Progenitor cell of endocrine pancreas (in vitro differentiated cells): ENCODE measurements at regions not wholly inside any gene's neighbourhood (a gene's known extent, or its start where the extent isn't known, plus 50 kb on each side); places are given as distances from the start of the nearest gene placed in this dataset.

Source experiments
- DNase-seq: peaks from one replicate; pipeline ENCODE4 v3.0.0; 2021; ENCODE audit warnings: low spot score; ENCODE audit not compliant: unreplicated experiment
- H3K27ac Mint-ChIP-seq: 2 replicates; pipeline ENCODE4 v1.8.0; 2021; ENCODE audit warnings: mild to moderate bottlenecking, moderate library complexity, mixed read lengths
- H3K27me3 Mint-ChIP-seq: 2 replicates; pipeline ENCODE4 v1.8.0; 2021; ENCODE audit warnings: mixed read lengths
- H3K36me3 Mint-ChIP-seq: 2 replicates; pipeline ENCODE4 v1.8.0; 2022; ENCODE audit warnings: mixed read lengths; ENCODE audit not compliant: insufficient read depth
- H3K4me1 Mint-ChIP-seq: 2 replicates; pipeline ENCODE4 v1.8.0; 2021; ENCODE audit warnings: low read depth, mixed read lengths
- H3K4me3 Mint-ChIP-seq: 2 replicates; pipeline ENCODE4 v1.8.0; 2021; ENCODE audit warnings: low read depth, mild to moderate bottlenecking, moderate library complexity, mixed read lengths
- H3K9me3 Mint-ChIP-seq: 2 replicates; pipeline ENCODE4 v1.8.0; 2021; ENCODE audit warnings: low read depth, mixed read lengths
- CTCF ChIP-seq: fragments of 200-600 bp; sonication (generic); IDR thresholded peaks from one replicate; pipeline ENCODE4 v1.5.0; 2021; ENCODE audit warnings: antibody characterized with exemption, mild to moderate bottlenecking; ENCODE audit not compliant: unreplicated experiment

- TF ChIP-seq CTCF = no peak
- peaks cover 1% of the 10 kb centered on the region for H3K4me1 Mint-ChIP-seq
- H3K4me3 Mint-ChIP-seq = no peak overlapping the region
- peaks cover 3% of the 10 kb centered on the region for H3K9me3 Mint-ChIP-seq
- no peak overlapping the region for H3K27ac Mint-ChIP-seq
- DNase-seq = no peak
- H3K36me3 Mint-ChIP-seq = no peaks in the 10 kb centered on the region
- H3K27me3 Mint-ChIP-seq = no peaks in the 10 kb centered on the region
Observed at GRCh38 chr21:35171385-35171784, 122.3 kb upstream of the RUNX1 start.

GRCh38 chr21:35170818-35171217 lies 121.7 kb upstream of the RUNX1 start:
- H3K27me3 Mint-ChIP-seq = no peaks in the 10 kb centered on the region
- H3K4me1 Mint-ChIP-seq = peaks cover 1% of the 10 kb centered on the region
- H3K27ac Mint-ChIP-seq = no peak overlapping the region
- no peak for DNase-seq
- no peak overlapping the region for H3K4me3 Mint-ChIP-seq
- no peak for TF ChIP-seq CTCF
- peaks cover 3% of the 10 kb centered on the region for H3K9me3 Mint-ChIP-seq
- no peaks in the 10 kb centered on the region for H3K36me3 Mint-ChIP-seq

- H3K9me3 Mint-ChIP-seq = peaks cover 6% of the 10 kb centered on the region
- H3K27ac Mint-ChIP-seq = no peak overlapping the region
- no peak overlapping the region for H3K4me3 Mint-ChIP-seq
- TF ChIP-seq CTCF = no peak
- no peaks in the 10 kb centered on the region for H3K36me3 Mint-ChIP-seq
- peaks cover 1% of the 10 kb centered on the region for H3K4me1 Mint-ChIP-seq
- no peak for DNase-seq
- no peaks in the 10 kb centered on the region for H3K27me3 Mint-ChIP-seq
Observed at GRCh38 chr21:35170244-35170643, 121.1 kb upstream of the RUNX1 start.

- no peak overlapping the region for H3K27ac Mint-ChIP-seq
- H3K36me3 Mint-ChIP-seq = no peaks in the 10 kb centered on the region
- peaks cover 4% of the 10 kb centered on the region for H3K9me3 Mint-ChIP-seq
- TF ChIP-seq CTCF = no peak
- DNase-seq = no peak
- H3K4me3 Mint-ChIP-seq = no peak overlapping the region
- no peaks in the 10 kb centered on the region for H3K27me3 Mint-ChIP-seq
- H3K4me1 Mint-ChIP-seq = peaks cover 1% of the 10 kb centered on the region
Observed at GRCh38 chr21:35169574-35169973, 120.5 kb upstream of the RUNX1 start.

GRCh38 chr21:35168735-35169134 lies 119.6 kb upstream of the RUNX1 start:
- no peak overlapping the region for H3K4me3 Mint-ChIP-seq
- H3K4me1 Mint-ChIP-seq = peaks cover 1% of the 10 kb centered on the region
- peaks cover 4% of the 10 kb centered on the region for H3K9me3 Mint-ChIP-seq
- no peaks in the 10 kb centered on the region for H3K36me3 Mint-ChIP-seq
- no peak overlapping the region for H3K27ac Mint-ChIP-seq
- no peak for TF ChIP-seq CTCF
- DNase-seq = no peak
- no peaks in the 10 kb centered on the region for H3K27me3 Mint-ChIP-seq
